WI38 (cell line): ENCODE measurements at regions not wholly inside any gene's neighbourhood (a gene's known extent, or its start where the extent isn't known, plus 50 kb on each side); places are given as distances from the start of the nearest gene placed in this dataset.

Experiments used
- H3K4me3 ChIP-seq: 2 replicates; pipeline ENCODE4 v1.5.1; 2011; ENCODE audit warnings: low read depth, mild to moderate bottlenecking, control low read depth, low read length
- TF ChIP-seq, protein P1 (sequence below): IDR thresholded peaks from 2 replicates; pipeline ENCODE4 v1.5.1; 2012; ENCODE audit warnings: low read depth, mild to moderate bottlenecking, control low read depth, low read length

DNA sequence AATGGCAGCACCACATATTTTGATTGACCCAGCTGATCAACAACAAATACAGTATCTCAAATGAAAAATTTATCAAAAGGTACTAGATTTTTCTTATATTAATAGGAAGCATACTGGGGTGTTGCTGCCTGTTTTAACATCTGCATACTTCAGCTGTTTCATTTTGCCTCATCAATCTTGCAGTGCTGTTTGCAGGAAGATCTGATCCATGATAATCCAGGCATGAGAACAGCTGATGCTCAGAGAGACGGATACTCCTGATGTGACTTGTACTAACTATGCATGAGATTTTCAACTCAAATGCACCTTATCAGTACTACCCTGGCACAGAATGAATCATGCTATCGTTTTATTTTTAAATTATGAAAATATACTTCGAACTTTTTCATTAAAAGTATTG, 2136.8 kb downstream of the PCDH9 start:
- H3K4me3 ChIP-seq: no peak overlapping the region
- TF ChIP-seq, protein P1, sequence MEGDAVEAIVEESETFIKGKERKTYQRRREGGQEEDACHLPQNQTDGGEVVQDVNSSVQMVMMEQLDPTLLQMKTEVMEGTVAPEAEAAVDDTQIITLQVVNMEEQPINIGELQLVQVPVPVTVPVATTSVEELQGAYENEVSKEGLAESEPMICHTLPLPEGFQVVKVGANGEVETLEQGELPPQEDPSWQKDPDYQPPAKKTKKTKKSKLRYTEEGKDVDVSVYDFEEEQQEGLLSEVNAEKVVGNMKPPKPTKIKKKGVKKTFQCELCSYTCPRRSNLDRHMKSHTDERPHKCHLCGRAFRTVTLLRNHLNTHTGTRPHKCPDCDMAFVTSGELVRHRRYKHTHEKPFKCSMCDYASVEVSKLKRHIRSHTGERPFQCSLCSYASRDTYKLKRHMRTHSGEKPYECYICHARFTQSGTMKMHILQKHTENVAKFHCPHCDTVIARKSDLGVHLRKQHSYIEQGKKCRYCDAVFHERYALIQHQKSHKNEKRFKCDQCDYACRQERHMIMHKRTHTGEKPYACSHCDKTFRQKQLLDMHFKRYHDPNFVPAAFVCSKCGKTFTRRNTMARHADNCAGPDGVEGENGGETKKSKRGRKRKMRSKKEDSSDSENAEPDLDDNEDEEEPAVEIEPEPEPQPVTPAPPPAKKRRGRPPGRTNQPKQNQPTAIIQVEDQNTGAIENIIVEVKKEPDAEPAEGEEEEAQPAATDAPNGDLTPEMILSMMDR: no peak

DNA sequence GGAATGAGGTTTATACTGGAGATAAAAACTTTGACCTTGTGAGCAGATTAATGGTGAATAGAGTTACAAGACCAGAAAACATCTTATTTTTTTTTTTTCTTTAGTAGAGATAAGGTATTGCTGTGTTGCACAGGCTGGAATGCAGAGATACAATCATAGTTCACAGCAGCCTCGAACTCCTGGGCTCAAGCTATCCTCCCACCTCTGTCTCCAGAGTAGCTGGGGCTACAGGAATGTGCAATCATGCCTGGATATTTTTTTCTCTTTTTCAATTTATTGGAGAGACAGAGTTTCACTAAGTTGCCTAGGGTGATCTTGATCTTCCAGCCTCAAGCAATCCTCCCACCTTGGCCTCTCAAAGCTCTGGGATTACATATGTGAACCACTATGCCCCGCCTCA, 2139.1 kb downstream of the PCDH9 start:
- no peak overlapping the region for H3K4me3 ChIP-seq
- TF ChIP-seq, protein P1: no peak

DNA sequence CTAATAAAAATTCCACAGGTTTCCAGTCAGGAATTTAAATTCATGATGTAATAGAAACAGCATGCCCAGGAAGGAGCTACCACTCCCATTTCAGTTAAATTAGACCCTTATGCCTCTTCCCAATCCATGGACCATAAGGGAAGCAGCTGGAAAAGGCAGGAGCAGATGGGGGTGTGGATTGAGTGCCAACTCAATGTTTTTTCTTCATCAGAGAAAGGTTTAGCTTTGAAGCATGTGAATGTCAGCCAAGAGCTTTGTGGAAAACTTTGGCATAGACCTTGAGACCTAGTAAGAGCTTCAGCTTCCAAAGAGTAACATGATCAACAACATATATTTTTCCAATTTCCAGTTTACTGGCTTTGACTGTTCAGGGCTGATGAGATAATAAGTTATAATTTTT, 2139.9 kb downstream of the PCDH9 start:
- no peak overlapping the region for H3K4me3 ChIP-seq
- TF ChIP-seq, protein P1: no peak

DNA sequence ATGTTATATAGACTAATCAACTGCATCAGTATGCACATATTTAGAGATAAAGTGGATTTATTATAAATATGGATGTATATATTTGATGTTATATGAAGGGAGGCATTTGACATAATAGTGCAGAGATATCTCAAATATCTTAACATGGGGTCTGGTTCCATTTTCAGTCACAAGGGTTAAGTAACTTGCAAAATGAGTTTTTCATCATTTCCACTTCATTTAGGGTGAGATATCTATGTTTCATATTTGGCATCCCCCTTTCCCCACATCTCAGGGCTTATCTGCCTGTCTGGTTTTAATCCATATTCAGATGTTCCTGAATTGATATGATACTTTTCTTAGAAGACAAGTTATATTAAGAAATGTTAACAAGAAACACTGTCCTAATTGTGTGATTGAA, 2141.2 kb downstream of the PCDH9 start:
- TF ChIP-seq, protein P1: no peak
- H3K4me3 ChIP-seq: no peak overlapping the region

DNA sequence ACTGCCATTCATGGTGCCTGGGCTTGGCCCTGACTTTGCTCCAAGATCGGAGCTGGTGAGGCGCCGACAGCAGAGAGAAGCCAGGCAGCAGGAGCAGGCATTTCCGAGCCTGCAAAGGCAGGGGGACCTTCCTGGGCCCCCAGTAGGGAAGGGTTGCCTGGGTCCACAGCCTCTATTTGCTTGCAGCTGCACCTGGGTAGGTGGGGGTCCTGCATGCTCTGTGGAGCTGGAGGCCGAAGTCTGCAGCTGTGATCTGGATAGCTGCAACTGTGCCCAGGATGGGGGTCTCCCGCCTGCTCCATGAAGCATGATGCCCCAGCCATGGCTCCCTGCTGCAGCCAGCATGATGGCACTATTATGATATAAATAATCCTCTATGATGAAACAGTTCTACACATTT, 2144.2 kb downstream of the PCDH9 start:
- H3K4me3 ChIP-seq: no peak overlapping the region
- TF ChIP-seq, protein P1: no peak

DNA sequence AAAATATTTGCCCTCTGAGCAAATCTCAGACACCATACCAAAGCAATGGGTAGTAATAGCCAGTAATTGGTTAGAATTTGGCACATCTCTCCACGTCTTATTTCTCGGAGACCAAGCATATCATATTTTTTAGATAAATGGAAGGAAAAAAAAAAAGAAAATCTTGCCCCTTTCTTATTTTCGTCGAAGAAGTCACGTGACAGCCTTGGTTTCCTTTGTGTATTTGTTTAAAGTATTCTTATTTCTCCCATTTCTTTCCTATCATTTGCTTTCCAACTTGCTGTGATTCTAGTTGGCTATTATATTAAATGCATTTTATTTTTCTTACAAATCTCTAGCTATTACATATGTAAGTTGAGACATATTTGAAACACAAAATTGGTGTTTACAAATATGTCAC, 2155.9 kb downstream of the PCDH9 start:
- H3K4me3 ChIP-seq: no peak overlapping the region
- TF ChIP-seq, protein P1: no peak

DNA sequence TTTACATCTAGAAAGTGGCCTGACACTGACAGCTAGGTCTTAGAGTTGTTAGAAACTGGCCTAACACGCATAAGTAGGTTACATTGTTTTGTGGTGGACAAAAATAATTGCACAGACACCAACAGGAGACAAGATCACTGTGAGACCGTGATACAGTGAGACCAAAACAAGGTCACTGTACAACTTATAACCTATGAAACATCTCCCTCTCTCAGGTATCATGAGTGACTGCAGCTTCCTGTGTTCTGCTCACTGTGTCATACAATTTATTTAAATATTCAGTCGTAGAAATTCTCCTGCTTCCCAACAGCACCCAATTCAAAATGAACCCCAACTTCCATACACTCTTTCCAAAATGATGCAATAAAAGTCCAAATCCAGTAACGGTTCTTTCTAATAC, 2165.2 kb downstream of the PCDH9 start:
- TF ChIP-seq, protein P1: no peak
- no peak overlapping the region for H3K4me3 ChIP-seq
